ENCODE measurements at regions not wholly inside any gene's neighbourhood (a gene's known extent, or its start where the extent isn't known, plus 50 kb on each side); places are given as distances from the start of the nearest gene placed in this dataset.

- Histone ChIP-seq H3K9me2 (ENCODE audit: insufficient read depth, low read length) (no peaks in the 10 kb centered on the region), H3K4me2 (ENCODE audit: low read length) (no peak overlapping the region), H3K4me1 (ENCODE audit: insufficient read depth, low read length, poor library complexity, severe bottlenecking) (no peaks in the 10 kb centered on the region), H3K36me3 (ENCODE audit: insufficient read depth, low read length) (no peaks in the 10 kb centered on the region), H3K27ac (ENCODE audit: low read depth, low read length, poor library complexity, severe bottlenecking) (no peak overlapping the region), H4K20me1 (ENCODE audit: insufficient read depth, low read length) (no peaks in the 10 kb centered on the region), H2AFZ (ENCODE audit: low read length) (no peak overlapping the region), H3K9me3 (ENCODE audit: low read length) (no peaks in the 10 kb centered on the region), H3K4me3 (ENCODE audit: low read depth, low read length, poor library complexity, severe bottlenecking) (no peak overlapping the region), H3K79me2 (ENCODE audit: insufficient read depth, low read depth, low read length) (no peaks in the 10 kb centered on the region)
- DNase-seq (ENCODE audit: low spot score) = no peak
- intact Hi-C loops (cut with micrococcal nuclease; ENCODE audit: unreplicated experiment) = no loop called here
- ChIA-PET CTCF (ENCODE audit: unreplicated experiment) (no interaction called here), POLR2A (no interaction called here)
- no TSS peak for BruUV-seq (replicated peaks)
- no peak for TF ChIP-seq EZH2phosphoT487 (IDR thresholded peaks at IDR 0.05; ENCODE audit: borderline replicate concordance, low read depth, low read length)
- TF ChIP-seq, protein P1, sequence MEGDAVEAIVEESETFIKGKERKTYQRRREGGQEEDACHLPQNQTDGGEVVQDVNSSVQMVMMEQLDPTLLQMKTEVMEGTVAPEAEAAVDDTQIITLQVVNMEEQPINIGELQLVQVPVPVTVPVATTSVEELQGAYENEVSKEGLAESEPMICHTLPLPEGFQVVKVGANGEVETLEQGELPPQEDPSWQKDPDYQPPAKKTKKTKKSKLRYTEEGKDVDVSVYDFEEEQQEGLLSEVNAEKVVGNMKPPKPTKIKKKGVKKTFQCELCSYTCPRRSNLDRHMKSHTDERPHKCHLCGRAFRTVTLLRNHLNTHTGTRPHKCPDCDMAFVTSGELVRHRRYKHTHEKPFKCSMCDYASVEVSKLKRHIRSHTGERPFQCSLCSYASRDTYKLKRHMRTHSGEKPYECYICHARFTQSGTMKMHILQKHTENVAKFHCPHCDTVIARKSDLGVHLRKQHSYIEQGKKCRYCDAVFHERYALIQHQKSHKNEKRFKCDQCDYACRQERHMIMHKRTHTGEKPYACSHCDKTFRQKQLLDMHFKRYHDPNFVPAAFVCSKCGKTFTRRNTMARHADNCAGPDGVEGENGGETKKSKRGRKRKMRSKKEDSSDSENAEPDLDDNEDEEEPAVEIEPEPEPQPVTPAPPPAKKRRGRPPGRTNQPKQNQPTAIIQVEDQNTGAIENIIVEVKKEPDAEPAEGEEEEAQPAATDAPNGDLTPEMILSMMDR (conservative IDR thresholded peaks at IDR 0.05; ENCODE audit: low read length) = no peak
Observed at GRCh38 chr13:61151062-61151461, 264.6 kb downstream of the PCDH20 start.

DNA sequence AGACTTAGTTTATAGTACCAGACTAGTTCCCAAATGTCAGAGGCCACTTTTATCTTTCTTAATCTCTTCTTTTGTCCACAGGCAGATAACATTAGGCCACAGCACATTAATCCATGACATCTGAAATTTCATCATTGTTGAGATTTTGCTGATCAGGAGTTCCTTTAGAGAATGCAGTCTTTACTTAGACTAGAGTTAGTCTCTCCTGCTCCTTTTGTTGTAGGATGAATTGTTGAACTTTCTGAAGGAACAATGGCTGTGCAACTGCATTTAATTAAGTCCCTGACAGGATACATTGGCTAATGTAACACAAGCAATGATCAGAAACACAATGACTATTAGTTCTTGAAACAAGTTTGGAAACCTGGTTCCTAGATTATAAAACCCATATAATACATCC is 266.3 kb downstream of the PCDH20 start:
- Histone ChIP-seq H4K20me1 (ENCODE audit: insufficient read depth, low read length) (no peaks in the 10 kb centered on the region), H3K9me3 (ENCODE audit: low read length) (no peaks in the 10 kb centered on the region), H3K27ac (ENCODE audit: low read depth, low read length, poor library complexity, severe bottlenecking) (no peak overlapping the region), H3K79me2 (ENCODE audit: insufficient read depth, low read depth, low read length) (no peaks in the 10 kb centered on the region), H2AFZ (ENCODE audit: low read length) (no peak overlapping the region), H3K4me1 (ENCODE audit: insufficient read depth, low read length, poor library complexity, severe bottlenecking) (no peaks in the 10 kb centered on the region), H3K4me3 (ENCODE audit: low read depth, low read length, poor library complexity, severe bottlenecking) (no peak overlapping the region), H3K36me3 (ENCODE audit: insufficient read depth, low read length) (no peaks in the 10 kb centered on the region), H3K9me2 (ENCODE audit: insufficient read depth, low read length) (no peaks in the 10 kb centered on the region), H3K4me2 (ENCODE audit: low read length) (no peak overlapping the region)
- CTCF ChIA-PET (ENCODE audit: unreplicated experiment) = no interaction called here
- POLR2A ChIA-PET = no interaction called here
- no peak for TF ChIP-seq EZH2phosphoT487 (IDR thresholded peaks at IDR 0.05; ENCODE audit: borderline replicate concordance, low read depth, low read length)
- TF ChIP-seq, protein P1 (conservative IDR thresholded peaks at IDR 0.05; ENCODE audit: low read length) = no peak
- DNase-seq (ENCODE audit: low spot score) = no peak
- intact Hi-C loops (cut with micrococcal nuclease; ENCODE audit: unreplicated experiment) = no loop called here
- BruUV-seq (replicated peaks) = no TSS peak

- H4K20me1 ChIP-seq (ENCODE audit: insufficient read depth, low read length) = no peaks in the 10 kb centered on the region
- H3K27ac ChIP-seq (ENCODE audit: low read depth, low read length, poor library complexity, severe bottlenecking) = no peak overlapping the region
- H2AFZ ChIP-seq (ENCODE audit: low read length) = no peak overlapping the region
- H3K9me3 ChIP-seq (ENCODE audit: low read length) = no peaks in the 10 kb centered on the region
- intact Hi-C loops (cut with micrococcal nuclease; ENCODE audit: unreplicated experiment) = no loop called here
- no peaks in the 10 kb centered on the region for H3K4me1 ChIP-seq (ENCODE audit: insufficient read depth, low read length, poor library complexity, severe bottlenecking)
- TF ChIP-seq, protein P1 (conservative IDR thresholded peaks at IDR 0.05; ENCODE audit: low read length) = no peak
- TF ChIP-seq EZH2phosphoT487 (IDR thresholded peaks at IDR 0.05; ENCODE audit: borderline replicate concordance, low read depth, low read length) = no peak
- ChIA-PET CTCF (ENCODE audit: unreplicated experiment) (no interaction called here), POLR2A (no interaction called here)
- H3K36me3 ChIP-seq (ENCODE audit: insufficient read depth, low read length) = no peaks in the 10 kb centered on the region
- BruUV-seq (replicated peaks) = no TSS peak
- H3K79me2 ChIP-seq (ENCODE audit: insufficient read depth, low read depth, low read length) = no peaks in the 10 kb centered on the region
- no peak for DNase-seq (ENCODE audit: low spot score)
- no peaks in the 10 kb centered on the region for H3K9me2 ChIP-seq (ENCODE audit: insufficient read depth, low read length)
- H3K4me2 ChIP-seq (ENCODE audit: low read length) = no peak overlapping the region
- no peak overlapping the region for H3K4me3 ChIP-seq (ENCODE audit: low read depth, low read length, poor library complexity, severe bottlenecking)
Observed at GRCh38 chr13:61148691-61149315, 266.8 kb downstream of the PCDH20 start.
